ENCODE measurements at regions not wholly inside any gene's neighbourhood (a gene's known extent, or its start where the extent isn't known, plus 50 kb on each side); places are given as distances from the start of the nearest gene placed in this dataset.

DNA sequence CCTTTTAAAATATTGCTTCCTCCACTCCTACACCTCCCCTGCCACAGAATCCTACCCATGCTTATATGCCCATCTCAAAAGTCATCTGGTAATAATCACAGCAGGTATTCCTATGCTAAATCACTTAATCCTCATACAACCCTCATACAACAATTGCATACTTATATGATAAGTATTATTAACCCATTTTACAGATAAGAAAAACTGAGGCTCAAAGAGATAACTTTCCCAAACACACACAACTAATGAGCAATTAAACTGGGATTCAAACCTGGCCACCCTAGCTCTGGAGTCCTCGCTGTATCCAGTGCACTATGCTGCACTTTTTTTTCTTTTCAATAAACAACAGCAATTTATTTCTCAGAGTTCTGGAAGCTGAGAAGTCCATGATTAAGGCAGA, 99.8 kb upstream of the TSPAN5 start:
- no peak for DNase-seq

DNA sequence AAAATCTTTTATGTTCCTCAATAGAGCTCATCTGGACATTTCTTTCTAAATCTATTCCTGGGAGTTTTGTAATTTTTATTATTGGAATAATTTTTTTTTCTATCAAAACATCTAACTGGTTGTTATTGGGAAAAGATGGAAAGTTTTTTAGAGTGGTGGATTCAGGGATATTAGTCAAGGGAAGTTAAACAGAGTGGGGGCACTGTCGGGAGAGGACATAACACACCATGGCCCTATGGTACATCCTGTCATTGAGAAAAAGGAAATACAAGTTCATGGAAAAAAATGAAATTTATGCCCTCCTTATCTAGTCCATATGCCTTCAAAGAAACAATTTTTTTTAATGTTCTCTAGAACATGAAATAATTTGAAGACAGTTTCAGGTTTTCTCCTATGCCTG, 96.3 kb upstream of the TSPAN5 start:
- no peak for DNase-seq

DNA sequence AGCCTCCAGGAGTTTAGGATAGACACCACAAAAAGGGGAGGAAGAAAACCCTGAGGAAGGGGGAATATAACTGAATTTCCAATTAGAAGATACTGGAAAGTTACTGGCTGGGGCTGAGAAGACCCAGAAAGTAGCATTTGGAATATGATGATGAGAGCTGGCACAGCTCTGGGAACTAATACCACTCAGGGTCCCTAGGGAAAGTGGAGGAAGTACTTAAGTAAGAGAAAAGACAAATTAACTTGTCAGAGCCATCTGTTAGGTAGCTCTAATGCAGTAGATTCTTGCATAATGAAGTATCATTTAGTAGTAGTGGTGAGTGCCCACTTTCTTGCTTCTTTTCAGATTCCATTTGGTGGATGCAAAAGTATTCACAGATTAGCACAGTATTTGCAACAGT, 90.8 kb upstream of the TSPAN5 start:
- peak; percentile 76 for DNase-seq

DNA sequence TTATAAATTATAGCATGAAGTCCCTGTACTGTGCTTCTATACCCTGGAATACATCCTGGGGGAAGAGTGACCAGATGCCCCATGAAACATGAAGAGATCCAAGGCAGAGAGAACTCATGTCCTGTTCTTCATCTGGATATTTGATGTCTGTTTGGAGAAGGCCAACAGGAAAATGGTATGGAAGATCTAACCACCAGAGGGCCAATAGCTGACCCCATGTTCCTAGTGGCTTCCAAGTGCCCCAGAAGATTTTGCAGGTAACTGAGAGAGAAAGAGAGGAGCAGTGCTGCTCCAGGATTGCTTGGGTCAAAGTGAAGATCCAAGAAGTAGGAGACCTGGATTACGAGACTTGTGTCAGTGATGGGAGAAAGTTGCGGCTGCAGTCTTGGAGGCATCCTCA, 90.2 kb upstream of the TSPAN5 start:
- DNase-seq: no peak

DNA sequence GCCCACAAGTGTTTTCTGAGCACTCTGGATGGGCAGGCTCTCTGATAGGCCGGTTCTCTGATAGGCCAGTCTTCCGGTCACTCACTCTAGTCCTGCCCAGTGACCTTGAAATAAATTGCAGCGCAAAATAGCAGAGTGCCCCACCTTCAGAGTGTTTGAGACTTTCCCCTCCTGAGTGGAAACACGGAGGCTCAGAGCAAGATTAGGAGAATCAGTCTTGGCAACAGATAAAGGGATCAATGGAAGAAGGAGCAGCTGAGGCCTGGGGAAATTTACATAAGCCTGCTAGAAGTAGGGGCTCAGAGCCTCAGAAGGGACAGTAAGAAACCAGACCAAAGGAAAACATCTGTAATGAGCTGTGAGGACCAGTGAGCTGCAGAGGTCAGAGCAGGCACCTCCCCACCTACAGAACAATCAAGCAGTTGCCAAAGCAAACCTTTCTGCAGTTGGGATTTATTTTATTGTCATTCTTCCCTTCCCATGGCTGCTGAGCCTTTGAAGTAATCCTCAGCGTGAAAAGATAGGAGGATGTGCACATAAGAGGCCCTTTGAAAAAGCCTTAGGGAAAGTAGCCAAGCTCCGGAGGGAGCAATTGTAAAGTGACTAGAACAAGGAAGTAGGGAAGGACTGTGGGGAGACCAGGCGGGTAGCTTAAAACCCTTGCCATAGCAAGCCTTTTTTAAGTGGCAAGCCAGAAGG, 89.1 kb upstream of the TSPAN5 start:
- no peak for DNase-seq

DNA sequence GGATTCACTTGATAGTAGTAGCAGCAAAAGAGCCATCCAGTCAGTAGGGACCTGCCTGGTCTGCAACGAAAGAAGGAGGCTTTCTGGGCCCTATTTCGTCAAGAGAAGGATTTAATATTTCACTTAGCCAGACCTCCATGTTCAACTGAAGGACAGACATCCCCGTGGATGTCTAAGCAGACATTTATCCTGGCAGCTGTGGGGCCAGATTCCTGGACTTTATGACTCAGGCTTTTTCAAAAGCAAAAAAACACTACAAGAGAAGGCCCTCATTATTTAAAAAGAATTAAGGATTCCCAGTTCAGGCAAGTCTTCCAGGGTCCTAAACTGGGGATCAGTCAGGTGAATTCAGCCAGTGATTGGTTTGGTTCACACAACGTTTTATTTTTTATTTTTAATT, 88.5 kb upstream of the TSPAN5 start:
- no peak for DNase-seq

DNA sequence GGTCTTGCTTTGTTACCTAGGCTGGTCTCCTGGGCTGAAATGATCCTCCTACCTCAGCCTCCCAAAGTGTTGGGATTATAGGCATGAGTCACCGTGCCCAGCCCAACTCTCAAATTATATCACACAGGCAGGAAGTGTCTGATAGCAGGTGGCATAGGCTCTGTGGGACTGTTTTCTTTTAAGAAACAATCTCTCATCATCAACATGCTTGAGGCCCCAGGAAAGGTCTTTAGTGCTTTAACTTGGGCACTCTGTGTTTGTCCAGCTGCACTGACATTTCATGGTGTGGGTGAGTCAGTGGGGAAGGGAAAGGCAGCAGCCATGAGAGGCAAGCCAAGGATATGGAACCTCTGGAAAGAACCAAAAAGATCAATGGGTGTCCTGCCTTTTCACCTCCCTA, 88.1 kb upstream of the TSPAN5 start:
- DNase-seq: no peak

DNA sequence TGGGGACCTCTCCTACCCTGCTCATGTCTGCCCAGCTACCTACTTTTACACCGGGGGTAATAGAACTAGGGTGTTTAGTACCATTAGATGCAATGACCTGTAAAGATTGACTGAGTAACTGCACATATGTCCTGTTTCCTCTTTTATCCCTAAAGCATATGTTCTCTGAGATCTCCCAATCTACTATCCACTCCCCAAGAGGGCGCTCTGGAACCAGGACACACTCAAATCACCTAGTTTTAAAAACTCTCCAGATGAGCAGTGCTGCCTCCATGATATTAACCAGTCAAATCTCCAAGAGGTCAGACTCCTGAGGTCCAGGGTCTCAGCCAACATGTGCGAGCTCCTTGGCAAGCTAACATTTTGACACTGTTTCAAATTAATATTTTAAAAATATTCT, 87.0 kb upstream of the TSPAN5 start:
- DNase-seq: no peak

DNA sequence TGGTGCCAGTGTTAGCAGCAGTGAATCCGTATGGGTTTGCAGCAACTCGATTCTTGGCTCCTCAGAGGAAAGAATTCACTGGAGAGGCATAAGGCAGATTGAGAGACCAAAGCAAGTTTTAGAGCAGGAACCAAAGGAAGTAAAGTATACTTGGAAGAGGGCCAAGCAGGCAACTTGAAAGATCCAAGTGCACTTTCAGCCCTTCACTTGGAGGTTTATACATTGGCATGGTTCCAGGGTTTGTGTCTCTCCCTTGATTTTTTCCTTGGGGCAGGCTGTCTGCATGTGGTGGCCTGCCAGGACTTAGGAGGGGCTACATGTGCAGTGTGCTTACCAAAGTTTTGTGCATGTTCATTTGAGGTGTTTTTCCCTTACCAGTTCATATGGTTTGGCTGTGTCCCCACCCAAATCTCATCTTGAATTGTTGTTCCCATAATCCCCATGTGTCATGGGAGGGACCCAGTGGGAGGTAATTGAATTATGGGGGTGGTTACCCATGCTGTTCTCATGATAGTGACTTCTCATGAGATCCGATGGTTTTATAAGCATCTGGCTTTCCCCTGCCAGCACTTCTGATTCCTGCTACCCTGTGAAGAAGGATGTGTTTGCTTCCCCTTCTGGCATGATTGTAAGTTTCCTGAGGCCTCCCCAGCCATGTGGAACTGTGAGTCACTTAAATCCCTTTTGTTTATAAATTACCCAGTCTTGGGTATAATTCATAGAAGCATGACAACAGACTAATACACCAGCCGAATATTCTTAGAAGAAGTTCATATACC, 86.2 kb upstream of the TSPAN5 start:
- DNase-seq: no peak

DNA sequence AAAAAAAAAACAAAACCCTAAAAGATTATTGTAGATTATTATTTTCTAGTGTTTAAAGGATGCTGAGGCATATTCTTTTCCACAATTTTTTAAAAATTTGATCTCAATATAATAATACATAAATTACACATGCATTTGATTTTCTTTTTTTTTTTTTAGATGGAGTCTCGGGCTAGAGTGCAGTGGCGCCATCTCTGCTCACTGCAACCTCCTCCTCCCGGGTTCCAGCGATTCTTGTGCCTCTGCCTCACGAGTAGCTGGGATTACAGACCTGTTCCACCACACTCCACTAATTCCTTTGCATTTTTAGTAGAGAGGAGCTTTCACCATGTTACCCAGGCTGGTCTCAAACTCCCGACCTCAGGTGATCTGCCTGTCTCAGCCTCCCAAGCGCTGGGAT, 83.5 kb upstream of the TSPAN5 start:
- no peak for DNase-seq

DNA sequence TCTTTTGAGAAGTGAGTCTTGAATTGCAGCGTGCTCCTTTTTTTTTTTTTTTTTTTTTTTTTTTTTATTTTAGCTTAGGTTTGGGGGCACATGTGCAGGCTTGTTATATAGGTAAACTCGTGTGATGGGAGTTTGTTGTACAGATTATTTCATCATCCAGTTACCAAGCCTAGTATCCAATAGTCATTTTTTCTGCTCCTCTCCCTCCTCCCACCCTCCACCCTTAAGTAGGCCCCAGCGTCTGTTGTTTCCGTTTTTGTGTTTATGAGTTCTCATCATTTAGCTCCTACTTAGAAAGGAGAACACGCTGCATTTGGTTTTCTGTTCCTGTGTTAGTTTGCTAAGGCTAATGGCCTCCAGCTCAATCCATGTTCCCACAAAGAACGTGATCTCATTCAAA, 81.3 kb upstream of the TSPAN5 start:
- DNase-seq: peak; percentile 44

DNA sequence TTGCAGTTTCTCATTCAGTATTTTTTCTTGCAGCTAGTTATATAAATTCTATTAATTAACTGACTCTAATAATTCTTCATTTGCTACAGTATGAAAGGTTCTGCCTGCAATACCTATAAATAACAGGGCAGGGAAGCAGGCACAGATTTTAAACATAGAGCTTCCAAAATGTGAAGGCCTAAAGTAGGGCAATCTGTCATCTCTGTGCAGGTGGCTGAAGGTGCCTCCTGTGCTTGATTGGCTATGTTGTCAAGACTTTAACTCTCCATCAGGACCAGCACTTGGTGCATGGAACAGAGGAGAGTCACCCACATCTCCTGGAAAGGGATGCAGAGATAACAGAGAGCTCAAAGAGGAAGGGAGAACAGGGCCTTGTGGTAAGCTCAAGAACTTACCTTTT, 75.2 kb upstream of the TSPAN5 start:
- no peak for DNase-seq

DNA sequence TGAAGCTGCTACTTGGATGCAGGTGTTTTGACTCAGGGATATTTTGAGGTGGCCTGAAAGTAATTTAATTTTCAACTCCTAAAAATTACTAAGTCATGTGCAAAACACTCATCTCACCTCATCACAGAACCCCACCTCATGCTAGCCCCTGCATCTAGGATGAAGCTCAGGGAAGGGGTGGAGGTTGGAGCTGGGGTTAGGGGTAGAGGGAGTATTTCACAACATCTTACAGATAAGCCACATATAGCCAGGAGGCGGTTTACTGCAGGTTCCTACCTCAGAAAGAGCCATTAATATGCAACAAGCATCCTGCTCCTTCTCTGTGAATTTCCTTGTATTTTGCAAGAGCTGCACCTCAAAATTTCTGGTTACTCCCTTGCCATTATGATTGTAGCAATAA, 70.5 kb upstream of the TSPAN5 start:
- DNase-seq: no peak

DNA sequence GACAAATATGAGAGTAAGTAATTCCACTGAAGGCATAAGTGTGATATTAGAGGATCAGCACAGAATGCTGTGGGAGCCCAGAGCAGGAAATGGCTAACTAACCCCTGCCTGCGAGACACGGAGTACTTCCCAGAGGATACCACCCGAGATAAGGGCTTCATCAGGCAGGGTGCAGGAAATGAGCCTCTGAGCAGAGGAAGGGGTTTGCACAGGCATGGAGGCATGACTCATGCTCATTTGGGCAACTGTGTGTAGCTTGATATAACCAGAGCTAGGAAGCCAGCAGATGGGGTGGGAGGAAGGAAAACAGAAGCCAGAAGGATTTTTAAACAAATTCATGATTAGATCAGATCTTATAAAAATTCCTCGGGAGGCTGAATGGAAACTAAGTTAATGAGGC, 70.0 kb upstream of the TSPAN5 start:
- DNase-seq: no peak

DNA sequence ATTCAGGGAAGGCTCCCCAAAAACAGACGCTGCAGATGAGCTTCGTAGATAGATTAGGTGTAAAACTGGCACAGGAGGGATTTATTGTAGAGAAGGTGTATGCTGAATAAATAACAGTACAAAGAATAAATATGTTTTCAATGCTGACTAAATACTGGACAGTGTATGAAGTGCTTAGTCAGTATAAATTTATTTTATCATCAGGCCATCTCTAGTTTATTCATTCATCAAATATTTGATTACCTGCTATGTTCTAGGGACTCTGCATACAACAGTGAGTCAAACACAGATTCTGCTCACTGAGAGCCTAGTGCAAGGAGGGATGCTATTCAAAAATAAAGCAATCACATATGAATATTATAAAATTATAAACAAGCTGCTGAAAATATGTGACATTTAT, 63.6 kb upstream of the TSPAN5 start:
- DNase-seq: no peak

DNA sequence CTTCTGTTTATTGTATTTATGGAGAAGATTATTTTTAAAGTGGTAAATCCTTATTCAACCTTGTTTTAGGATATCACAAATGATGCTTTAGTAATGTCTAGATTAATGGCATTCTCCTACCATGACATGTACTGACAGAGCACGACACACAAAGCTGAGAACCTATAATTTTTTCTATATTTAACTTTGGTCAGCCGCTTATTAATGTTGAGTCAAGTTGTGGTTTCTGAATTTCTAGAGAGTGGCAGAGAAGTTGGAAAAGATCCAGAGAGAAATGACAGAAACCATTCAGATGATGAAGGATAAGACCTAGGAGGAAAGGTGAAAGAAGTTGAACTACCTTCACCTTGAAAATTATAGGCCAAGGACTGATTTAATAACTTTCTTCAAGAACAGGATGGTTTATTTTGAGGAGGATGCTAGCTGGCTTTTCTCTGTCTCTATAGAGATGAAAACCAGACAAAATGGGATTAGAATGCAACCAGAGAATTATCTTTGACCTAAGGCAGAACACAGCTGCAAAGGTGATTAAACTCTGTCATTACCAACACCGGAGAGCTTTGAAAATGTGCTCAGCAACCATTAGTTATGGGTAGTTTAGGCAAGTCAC, 62.6 kb upstream of the TSPAN5 start:
- no peak for DNase-seq

DNA sequence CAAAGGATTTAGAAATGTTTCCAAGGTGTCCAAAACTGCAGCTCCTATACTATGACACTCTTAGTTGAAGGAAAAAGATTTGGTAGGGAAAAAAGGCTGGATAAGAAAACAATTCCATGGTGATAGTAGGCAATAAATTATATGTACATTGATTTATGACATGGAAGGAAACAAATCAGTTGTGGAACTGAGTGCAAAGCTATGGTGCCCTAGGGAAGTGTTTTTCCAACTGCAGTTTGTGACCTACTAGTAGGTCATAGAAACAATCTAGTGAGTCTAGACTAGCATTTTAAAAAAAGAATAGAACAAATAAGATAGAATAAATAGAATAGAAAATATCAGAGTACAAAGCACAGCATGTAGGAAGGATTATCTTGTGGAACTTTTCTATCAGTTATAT, 58.4 kb upstream of the TSPAN5 start:
- no peak for DNase-seq

DNA sequence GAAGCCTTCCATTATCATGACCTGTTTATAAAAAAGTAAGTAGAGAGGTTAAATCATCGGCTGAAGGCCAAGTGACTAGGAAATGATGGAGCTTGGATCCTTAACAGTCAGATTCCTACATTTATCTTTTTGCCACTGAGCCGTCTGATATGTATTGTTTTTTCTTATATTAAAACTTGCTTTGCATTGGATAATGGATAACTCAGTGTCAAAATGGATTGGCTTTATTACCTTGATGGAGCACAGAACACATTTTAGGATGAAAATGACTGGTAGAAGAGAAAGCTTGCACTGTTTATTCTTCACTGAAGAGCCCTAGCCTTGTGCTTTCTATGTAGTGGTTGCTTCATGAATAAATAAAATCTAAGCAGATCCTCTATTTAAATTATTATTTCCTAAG, 54.2 kb upstream of the TSPAN5 start:
- DNase-seq: no peak

DNA sequence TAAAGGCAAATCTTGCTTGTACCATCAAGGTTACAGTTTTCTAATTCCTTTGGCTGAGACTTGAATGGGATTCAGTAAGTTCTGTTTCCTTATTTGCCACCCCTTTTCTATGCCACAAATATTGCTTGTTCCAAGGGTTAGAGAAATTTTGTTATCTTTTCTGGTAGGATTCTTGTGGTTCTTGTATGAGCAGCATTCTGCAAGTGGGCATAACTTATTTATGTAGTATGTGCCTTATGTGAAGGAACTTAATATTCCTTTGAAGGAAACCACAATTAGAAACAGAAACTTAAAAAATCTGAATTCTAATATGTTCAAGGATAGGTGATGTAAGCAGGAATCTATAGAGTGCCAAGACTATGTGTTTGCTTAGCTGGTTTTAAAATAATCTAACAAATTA, 53.1 kb upstream of the TSPAN5 start:
- no peak for DNase-seq

DNA sequence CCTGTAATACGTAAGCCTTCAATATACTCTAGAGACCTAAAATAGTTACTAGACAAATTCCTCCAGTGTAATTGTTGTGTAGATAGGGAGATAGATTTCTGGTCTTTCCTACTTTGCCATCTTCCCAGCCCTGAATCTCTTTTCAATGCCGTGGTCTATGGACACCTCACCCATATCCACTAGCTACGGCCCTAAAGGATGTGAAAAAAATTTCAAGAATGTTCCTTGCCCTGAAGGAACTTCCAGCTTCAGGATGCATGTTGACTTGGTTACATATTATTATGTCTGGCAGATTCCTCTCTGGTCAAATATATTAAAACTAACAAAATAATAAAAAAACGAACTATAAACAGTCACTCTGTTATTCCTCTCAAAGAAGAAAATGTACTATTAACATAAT, 52.4 kb upstream of the TSPAN5 start:
- DNase-seq: no peak

Measured in NCI-H2171 (cell line).